Hepatocyte (in vitro differentiated cells): ENCODE measurements at regions not wholly inside any gene's neighbourhood (a gene's known extent, or its start where the extent isn't known, plus 50 kb on each side); places are given as distances from the start of the nearest gene placed in this dataset.
"Not testable (repeated sequence)": the region's sequence is repeated elsewhere in the genome, so short reads cannot be mapped to it uniquely, and the experiment has no call there.

Source experiments
- DNase-seq: peaks from one replicate; pipeline ENCODE4 v3.0.0-alpha.2; 2016; ENCODE audit warnings: low spot score
- H2AFZ ChIP-seq: fragments of 200-600 bp; sonication (generic); 2 replicates; pipeline ENCODE4 v1.6.0; 2016; ENCODE audit warnings: antibody characterized with exemption, mild to moderate bottlenecking
- H3K27ac ChIP-seq: fragments of 200-600 bp; sonication (generic); 2 replicates; pipeline ENCODE4 v1.5.1; 2016; ENCODE audit warnings: mild to moderate bottlenecking
- H3K27me3 ChIP-seq: fragments of 200-600 bp; sonication (generic); 2 replicates; pipeline ENCODE4 v1.6.1; 2016
- H3K36me3 ChIP-seq: fragments of 200-600 bp; sonication (generic); replicated peaks from 2 replicates; pipeline ENCODE4 v1.5.1; 2016; ENCODE audit warnings: low read depth; ENCODE audit not compliant: insufficient read depth
- H3K4me1 ChIP-seq: fragments of 200-600 bp; sonication (generic); 2 replicates; pipeline ENCODE4 v1.5.1; 2016; ENCODE audit warnings: mild to moderate bottlenecking, moderate library complexity; ENCODE audit not compliant: insufficient read depth
- H3K4me2 ChIP-seq: fragments of 200-600 bp; sonication (generic); 2 replicates; pipeline ENCODE4 v1.6.0; 2016
- H3K4me3 ChIP-seq: fragments of 200-600 bp; sonication (generic); 2 replicates; pipeline ENCODE4 v1.5.1; 2016; ENCODE audit warnings: mild to moderate bottlenecking
- H3K79me2 ChIP-seq: fragments of 200-600 bp; sonication (generic); 2 replicates; pipeline ENCODE4 v1.6.0; 2017; ENCODE audit warnings: mild to moderate bottlenecking
- H3K9me2 ChIP-seq: fragments of 200-600 bp; sonication (generic); replicated peaks from 2 replicates; pipeline ENCODE4 v1.6.0; 2017; ENCODE audit warnings: mild to moderate bottlenecking; ENCODE audit not compliant: insufficient read depth
- H3K9me3 ChIP-seq: fragments of 200-600 bp; sonication (generic); 2 replicates; pipeline ENCODE4 v1.5.1; 2016; ENCODE audit warnings: low read depth, mild to moderate bottlenecking
- H4K20me1 ChIP-seq: fragments of 200-600 bp; sonication (generic); 2 replicates; pipeline ENCODE4 v1.6.0; 2016; ENCODE audit warnings: mild to moderate bottlenecking; ENCODE audit not compliant: insufficient read depth, poor library complexity, severe bottlenecking
- CTCF ChIP-seq: fragments of 200-600 bp; sonication (generic); IDR thresholded peaks from 2 replicates; pipeline ENCODE4 v1.5.1; 2016; ENCODE audit warnings: antibody characterized with exemption, mild to moderate bottlenecking; ENCODE audit not compliant: poor library complexity
- EZH2 ChIP-seq: fragments of 200-600 bp; sonication (generic); IDR thresholded peaks from 2 replicates; pipeline ENCODE4 v1.6.1; 2016; ENCODE audit warnings: antibody characterized with exemption, mild to moderate bottlenecking, borderline replicate concordance
- EZH2phosphoT487 ChIP-seq: fragments of 200-600 bp; sonication (generic); IDR thresholded peaks from one replicate; pipeline ENCODE4 v1.6.1; 2018; ENCODE audit warnings: antibody characterized with exemption, mild to moderate bottlenecking, low read depth, moderate library complexity; ENCODE audit not compliant: unreplicated experiment, severe bottlenecking
- WGBS: methylation state at CpG from one replicate; pipeline ENCODE4 v1.1.6; 2016; ENCODE audit warnings: low lambda C conversion rate; ENCODE audit errors: missing lambda C conversion rate; 5-methylcytosine and 5-hydroxymethylcytosine counted together

- Histone ChIP-seq H3K27ac (no peak overlapping the region), H3K4me3 (no peak overlapping the region), H3K9me2 (no peaks in the 10 kb centered on the region), H3K79me2 (no peaks in the 10 kb centered on the region), H3K36me3 (no peaks in the 10 kb centered on the region), H3K9me3 (no peaks in the 10 kb centered on the region), H3K27me3 (no peaks in the 10 kb centered on the region), H4K20me1 (no peaks in the 10 kb centered on the region), H2AFZ (no peak overlapping the region), H3K4me2 (no peak overlapping the region), H3K4me1 (no peaks in the 10 kb centered on the region)
- 75% methylated on average over 3 of the region's 3 CpGs for WGBS
- no peak for TF ChIP-seq CTCF
- no peak for TF ChIP-seq EZH2phosphoT487
- no peak for TF ChIP-seq EZH2
- no peak for DNase-seq
Observed at GRCh38 chrX:37921758-37922157, 74.4 kb upstream of the DYNLT3 start.

- Histone ChIP-seq H3K4me1 (no peaks in the 10 kb centered on the region), H4K20me1 (no peaks in the 10 kb centered on the region), H3K27ac (no peak overlapping the region), H3K27me3 (no peaks in the 10 kb centered on the region), H3K9me3 (no peaks in the 10 kb centered on the region), H3K4me3 (no peak overlapping the region), H3K36me3 (no peaks in the 10 kb centered on the region), H2AFZ (no peak overlapping the region), H3K79me2 (no peaks in the 10 kb centered on the region), H3K9me2 (no peaks in the 10 kb centered on the region), H3K4me2 (no peak overlapping the region)
- no peak for DNase-seq
- WGBS, result 36% methylated on average over 1 of the region's 1 CpG
- TF ChIP-seq EZH2phosphoT487 (no peak), CTCF (no peak), EZH2 (no peak)
Observed at GRCh38 chrX:37922928-37923327, 75.6 kb upstream of the DYNLT3 start.

- H3K79me2 ChIP-seq, H3K27ac ChIP-seq, H3K36me3 ChIP-seq, H3K9me2 ChIP-seq, H4K20me1 ChIP-seq, H2AFZ ChIP-seq, H3K4me2 ChIP-seq, H3K4me1 ChIP-seq, H3K27me3 ChIP-seq, H3K4me3 ChIP-seq, DNase-seq, H3K9me3 ChIP-seq: not testable (repeated sequence)
- 73% methylated on average over 4 of the region's 4 CpGs for WGBS
Observed at GRCh38 chrX:37925761-37926160, 78.4 kb upstream of the DYNLT3 start.

- H3K4me1 ChIP-seq, result no peaks in the 10 kb centered on the region
- no peaks in the 10 kb centered on the region for H4K20me1 ChIP-seq
- H3K27me3 ChIP-seq, result no peaks in the 10 kb centered on the region
- peak; percentile 39 for DNase-seq
- 45% methylated on average over 2 of the region's 2 CpGs for WGBS
- no peaks in the 10 kb centered on the region for H3K79me2 ChIP-seq
- H3K27ac ChIP-seq, result no peak overlapping the region
- no peak overlapping the region for H2AFZ ChIP-seq
- no peaks in the 10 kb centered on the region for H3K9me2 ChIP-seq
- H3K36me3 ChIP-seq, result no peaks in the 10 kb centered on the region
- H3K4me3 ChIP-seq, result no peak overlapping the region
- no peak overlapping the region for H3K4me2 ChIP-seq
- no peaks in the 10 kb centered on the region for H3K9me3 ChIP-seq
- TF ChIP-seq EZH2phosphoT487 (no peak), EZH2 (no peak), CTCF (peak; percentile 55)
Observed at GRCh38 chrX:37926700-37927099, 79.3 kb upstream of the DYNLT3 start.
